NCI-H82 treated with DMSO at 0.1 percent for 48 hours (cell line): ENCODE measurements at regions not wholly inside any gene's neighbourhood (a gene's known extent, or its start where the extent isn't known, plus 50 kb on each side); places are given as distances from the start of the nearest gene placed in this dataset.
"Not testable (repeated sequence)": the region's sequence is repeated elsewhere in the genome, so short reads cannot be mapped to it uniquely, and the experiment has no call there.

Source experiments
- DNase-seq: peaks from one replicate; lab custom pipeline; 2025; ENCODE audit not compliant: unreplicated experiment; lab: John Stamatoyannopoulos, UW

GRCh38 chr10:45117940-45118339, 117.2 kb downstream of the ZNF22 start:
- DNase-seq = not testable (repeated sequence)

- no peak for DNase-seq
Measured at GRCh38 chr10:45118929-45119328, 118.2 kb downstream of the ZNF22 start.

- not testable (repeated sequence) for DNase-seq
Measured at GRCh38 chr10:45122180-45122860, 121.6 kb downstream of the ZNF22 start.

GRCh38 chr10:45135443-45136198, 134.9 kb downstream of the ZNF22 start:
- no peak for DNase-seq

- no peak for DNase-seq
Measured at GRCh38 chr10:45136256-45136655, 135.5 kb downstream of the ZNF22 start.

GRCh38 chr10:45144326-45145070, 143.8 kb downstream of the ZNF22 start:
- no peak for DNase-seq

GRCh38 chr10:45145143-45145542, 144.4 kb downstream of the ZNF22 start:
- DNase-seq = not testable (repeated sequence)

GRCh38 chr10:45147000-45147399, 146.3 kb downstream of the ZNF22 start:
- no peak for DNase-seq

- no peak for DNase-seq
Measured at GRCh38 chr10:45150997-45151396, 150.3 kb downstream of the ZNF22 start.

GRCh38 chr10:45151467-45152214, 150.9 kb downstream of the ZNF22 start:
- no peak for DNase-seq

- DNase-seq = no peak
Measured at GRCh38 chr10:45152726-45153125, 152.0 kb downstream of the ZNF22 start.

- no peak for DNase-seq
Measured at GRCh38 chr10:45154502-45154901, 153.8 kb downstream of the ZNF22 start.

GRCh38 chr10:45155784-45156183, 155.1 kb downstream of the ZNF22 start:
- DNase-seq = no peak

- DNase-seq = no peak
Measured at GRCh38 chr10:45160271-45160670, 155.1 kb downstream of the OR13A1 start.

- DNase-seq = no peak
Measured at GRCh38 chr10:45163315-45163975, 152.0 kb downstream of the OR13A1 start.

- DNase-seq = not testable (repeated sequence)
Measured at GRCh38 chr10:45175520-45176118, 139.8 kb downstream of the OR13A1 start.

GRCh38 chr10:45179691-45180090, 135.7 kb downstream of the OR13A1 start:
- DNase-seq = no peak

GRCh38 chr10:45180507-45180906, 134.9 kb downstream of the OR13A1 start:
- no peak for DNase-seq

- no peak for DNase-seq
Measured at GRCh38 chr10:45180946-45181875, 134.2 kb downstream of the OR13A1 start.
